MM.1S (cell line): ENCODE measurements at regions not wholly inside any gene's neighbourhood (a gene's known extent, or its start where the extent isn't known, plus 50 kb on each side); places are given as distances from the start of the nearest gene placed in this dataset.

Experiments
- DNase-seq: peaks from one replicate; pipeline ENCODE4 v3.0.0-alpha.2; 2015
- H2AFZ ChIP-seq: fragments of 300-600 bp; sonication (generic); 2 replicates; pipeline ENCODE4 v1.6.0; 2016; ENCODE audit warnings: antibody characterized with exemption, low read length
- H3F3A ChIP-seq: fragments of 300-600 bp; sonication (generic); 2 replicates; pipeline ENCODE4 v1.6.1; 2016; ENCODE audit warnings: mild to moderate bottlenecking, antibody characterized with exemption, low read length, moderate library complexity, mixed read lengths; ENCODE audit not compliant: insufficient read depth
- H3K27ac ChIP-seq: fragments of 300-600 bp; sonication (generic); 2 replicates; pipeline ENCODE4 v1.5.1; 2016; ENCODE audit warnings: mild to moderate bottlenecking, low read length
- H3K27me3 ChIP-seq: fragments of 300-600 bp; sonication (generic); replicated peaks from 2 replicates; pipeline ENCODE4 v1.6.0; 2016; ENCODE audit warnings: low read length; ENCODE audit not compliant: insufficient read depth
- H3K36me3 ChIP-seq: fragments of 300-600 bp; sonication (generic); replicated peaks from 2 replicates; pipeline ENCODE4 v1.6.1; 2016; ENCODE audit warnings: mild to moderate bottlenecking, low read length, mixed read lengths; ENCODE audit not compliant: insufficient read depth
- H3K4me1 ChIP-seq: fragments of 300-600 bp; sonication (generic); 2 replicates; pipeline ENCODE4 v1.6.1; 2016; ENCODE audit warnings: low read length, mixed read lengths
- H3K4me2 ChIP-seq: fragments of 300-600 bp; sonication (generic); 2 replicates; pipeline ENCODE4 v1.6.0; 2016; ENCODE audit warnings: low read depth, low read length
- H3K4me3 ChIP-seq: fragments of 300-600 bp; sonication (generic); 2 replicates; pipeline ENCODE4 v1.5.1; 2016; ENCODE audit warnings: low read length, mixed read lengths
- H3K79me2 ChIP-seq: fragments of 300-600 bp; sonication (generic); 2 replicates; pipeline ENCODE4 v1.6.1; 2016; ENCODE audit warnings: mixed run types, low read length, mixed read lengths
- H3K9ac ChIP-seq: fragments of 300-600 bp; sonication (generic); 2 replicates; pipeline ENCODE4 v1.6.1; 2016; ENCODE audit warnings: low read length, mixed read lengths
- H3K9me2 ChIP-seq: fragments of 300-600 bp; sonication (generic); replicated peaks from 2 replicates; pipeline ENCODE4 v1.6.1; 2016; ENCODE audit warnings: mild to moderate bottlenecking, low read length, mixed read lengths; ENCODE audit not compliant: insufficient read depth
- H3K9me3 ChIP-seq: fragments of 300-600 bp; sonication (generic); replicated peaks from 2 replicates; pipeline ENCODE4 v1.6.1; 2016; ENCODE audit warnings: mild to moderate bottlenecking, low read length, mixed read lengths; ENCODE audit not compliant: insufficient read depth
- H4K20me1 ChIP-seq: fragments of 300-600 bp; sonication (generic); 2 replicates; pipeline ENCODE4 v1.6.1; 2016; ENCODE audit warnings: mild to moderate bottlenecking, low read length, moderate library complexity, mixed read lengths; ENCODE audit not compliant: insufficient read depth
- CTCF ChIP-seq: fragments of 300-600 bp; sonication (generic); IDR thresholded peaks from 2 replicates; pipeline ENCODE4 v1.5.1; 2016; ENCODE audit warnings: antibody characterized with exemption, low read length, mixed read lengths
- EZH2 ChIP-seq: fragments of 300-600 bp; sonication (generic); optimal IDR thresholded peaks from 2 replicates; pipeline ENCODE3; 2017; ENCODE audit warnings: low read depth, mild to moderate bottlenecking, antibody characterized with exemption, low read length, mixed read lengths
- EZH2phosphoT487 ChIP-seq: fragments of 300-600 bp; sonication (generic); IDR thresholded peaks from 2 replicates; pipeline ENCODE4 v1.6.1; 2018; ENCODE audit warnings: antibody characterized with exemption, low read length

- Histone ChIP-seq H3K27me3 (no peaks in the 10 kb centered on the region), H4K20me1 (no peaks in the 10 kb centered on the region), H3K79me2 (no peaks in the 10 kb centered on the region), H3K36me3 (no peaks in the 10 kb centered on the region), H3K9me2 (no peaks in the 10 kb centered on the region), H3K9ac (no peak overlapping the region), H3K4me1 (peaks cover 6% of the 10 kb centered on the region), H3F3A (peaks cover 17% of the 10 kb centered on the region), H3K9me3 (no peaks in the 10 kb centered on the region), H3K4me3 (no peak overlapping the region), H3K27ac (no peak overlapping the region), H3K4me2 (no peak overlapping the region), H2AFZ (no peak overlapping the region)
- TF ChIP-seq EZH2phosphoT487: no peak
- DNase-seq: no peak
Measured at GRCh38 chr13:112207129-112207528, 140.2 kb downstream of the SOX1 start.

GRCh38 chr13:112208656-112209055 lies 141.7 kb downstream of the SOX1 start:
- H3K4me2 ChIP-seq: no peak overlapping the region
- no peak overlapping the region for H3K4me3 ChIP-seq
- no peaks in the 10 kb centered on the region for H4K20me1 ChIP-seq
- no peaks in the 10 kb centered on the region for H3K36me3 ChIP-seq
- TF ChIP-seq CTCF (no peak), EZH2 (no peak), EZH2phosphoT487 (no peak)
- no peak for DNase-seq
- peaks cover 6% of the 10 kb centered on the region for H3K4me1 ChIP-seq
- no peaks in the 10 kb centered on the region for H3K79me2 ChIP-seq
- H3F3A ChIP-seq: peaks cover 17% of the 10 kb centered on the region
- no peaks in the 10 kb centered on the region for H3K9me3 ChIP-seq
- no peak overlapping the region for H2AFZ ChIP-seq
- no peak overlapping the region for H3K9ac ChIP-seq
- no peaks in the 10 kb centered on the region for H3K9me2 ChIP-seq
- H3K27me3 ChIP-seq: no peaks in the 10 kb centered on the region
- H3K27ac ChIP-seq: no peak overlapping the region

- Histone ChIP-seq H3K9ac (no peak overlapping the region), H4K20me1 (no peaks in the 10 kb centered on the region), H3F3A (peaks cover 17% of the 10 kb centered on the region), H3K4me2 (no peak overlapping the region), H3K27me3 (no peaks in the 10 kb centered on the region), H3K27ac (no peak overlapping the region), H2AFZ (no peak overlapping the region), H3K9me3 (no peaks in the 10 kb centered on the region), H3K9me2 (no peaks in the 10 kb centered on the region), H3K36me3 (no peaks in the 10 kb centered on the region), H3K4me1 (peaks cover 6% of the 10 kb centered on the region), H3K4me3 (no peak overlapping the region), H3K79me2 (no peaks in the 10 kb centered on the region)
- TF ChIP-seq CTCF (no peak), EZH2 (no peak), EZH2phosphoT487 (no peak)
- no peak for DNase-seq
Measured at GRCh38 chr13:112209266-112209665, 142.3 kb downstream of the SOX1 start.

GRCh38 chr13:112209711-112210110 lies 142.8 kb downstream of the SOX1 start:
- Histone ChIP-seq H4K20me1 (no peaks in the 10 kb centered on the region), H3K9ac (no peak overlapping the region), H3K9me3 (no peaks in the 10 kb centered on the region), H3F3A (peaks cover 17% of the 10 kb centered on the region), H3K27ac (no peak overlapping the region), H3K9me2 (no peaks in the 10 kb centered on the region), H3K4me2 (no peak overlapping the region), H3K4me1 (peaks cover 6% of the 10 kb centered on the region), H3K36me3 (no peaks in the 10 kb centered on the region), H3K79me2 (no peaks in the 10 kb centered on the region), H3K27me3 (no peaks in the 10 kb centered on the region), H2AFZ (no peak overlapping the region), H3K4me3 (no peak overlapping the region)
- no peak for DNase-seq
- TF ChIP-seq EZH2 (no peak), EZH2phosphoT487 (no peak), CTCF (no peak)
